ENCODE measurements at regions not wholly inside any gene's neighbourhood (a gene's known extent, or its start where the extent isn't known, plus 50 kb on each side); places are given as distances from the start of the nearest gene placed in this dataset.

- Histone ChIP-seq H3K27me3 (ENCODE audit: insufficient read depth, low read depth, severe bottlenecking) (peaks cover 76% of the 10 kb centered on the region), H3K9me3 (ENCODE audit: severe bottlenecking) (no peaks in the 10 kb centered on the region), H3K36me3 (no peaks in the 10 kb centered on the region), H3K27ac (no peak overlapping the region), H3K4me3 (ENCODE audit: low read depth, low read length) (no peak overlapping the region)
- no peak for DNase-seq
- no peak for TF ChIP-seq CTCF (IDR thresholded peaks at IDR 0.05; ENCODE audit: low read depth, low read length)
These were observed 409.0 kb upstream of the POU3F3 start for GRCh38 chr2:104444889-104445288.

GRCh38 chr2:104447831-104448434 is 406.0 kb upstream of the POU3F3 start:
- Histone ChIP-seq H3K27ac (no peak overlapping the region), H3K9me3 (ENCODE audit: severe bottlenecking) (no peaks in the 10 kb centered on the region), H3K4me3 (ENCODE audit: low read depth, low read length) (no peak overlapping the region), H3K27me3 (ENCODE audit: insufficient read depth, low read depth, severe bottlenecking) (peaks cover 74% of the 10 kb centered on the region), H3K36me3 (no peaks in the 10 kb centered on the region)
- DNase-seq: no peak
- TF ChIP-seq CTCF (IDR thresholded peaks at IDR 0.05; ENCODE audit: low read depth, low read length): no peak

- TF ChIP-seq CTCF (IDR thresholded peaks at IDR 0.05; ENCODE audit: low read depth, low read length): no peak
- Histone ChIP-seq H3K36me3 (no peaks in the 10 kb centered on the region), H3K27me3 (ENCODE audit: insufficient read depth, low read depth, severe bottlenecking) (peaks cover 73% of the 10 kb centered on the region), H3K4me3 (ENCODE audit: low read depth, low read length) (no peak overlapping the region), H3K27ac (no peak overlapping the region), H3K9me3 (ENCODE audit: severe bottlenecking) (no peaks in the 10 kb centered on the region)
- DNase-seq: no peak
These were observed 405.1 kb upstream of the POU3F3 start for GRCh38 chr2:104448661-104449440.

GRCh38 chr2:104452558-104452957 is 401.4 kb upstream of the POU3F3 start:
- no peaks in the 10 kb centered on the region for H3K36me3 ChIP-seq
- peaks cover 55% of the 10 kb centered on the region for H3K27me3 ChIP-seq (ENCODE audit: insufficient read depth, low read depth, severe bottlenecking)
- H3K27ac ChIP-seq: no peak overlapping the region
- H3K4me3 ChIP-seq (ENCODE audit: low read depth, low read length): no peak overlapping the region
- DNase-seq: no peak
- no peak for TF ChIP-seq CTCF (IDR thresholded peaks at IDR 0.05; ENCODE audit: low read depth, low read length)
- H3K9me3 ChIP-seq (ENCODE audit: severe bottlenecking): no peaks in the 10 kb centered on the region

GRCh38 chr2:104462731-104463130 is 391.2 kb upstream of the POU3F3 start:
- Histone ChIP-seq H3K4me3 (ENCODE audit: low read depth, low read length) (no peak overlapping the region), H3K27ac (no peak overlapping the region), H3K9me3 (ENCODE audit: severe bottlenecking) (no peaks in the 10 kb centered on the region), H3K27me3 (ENCODE audit: insufficient read depth, low read depth, severe bottlenecking) (peaks cover 21% of the 10 kb centered on the region), H3K36me3 (no peaks in the 10 kb centered on the region)
- TF ChIP-seq CTCF (IDR thresholded peaks at IDR 0.05; ENCODE audit: low read depth, low read length): no peak
- no peak for DNase-seq
